HEK293 (cell line): ENCODE measurements at regions not wholly inside any gene's neighbourhood (a gene's known extent, or its start where the extent isn't known, plus 50 kb on each side); places are given as distances from the start of the nearest gene placed in this dataset.

Source experiments
- CTCF ChIA-PET: fragments of 350-600 bp; formaldehyde crosslinking; extraction: SDS; loops from one replicate; lab custom pipeline; 2021; ENCODE audit warnings: antibody characterized with exemption; lab: Yijun Ruan, JAX
- POLR2A ChIA-PET: fragments of 300-600 bp; formaldehyde crosslinking; extraction: SDS; loops from one replicate; lab custom pipeline; 2020; ENCODE audit warnings: antibody characterized with exemption, inconsistent platforms; lab: Yijun Ruan, JAX
- H3K27ac ChIP-seq: fragments of 200-500 bp; sonication (Bioruptor generic); 2 replicates; pipeline ENCODE4 v1.5.1; 2014; ENCODE audit warnings: low read depth, low read length, control low read depth, inconsistent platforms; ENCODE audit errors: extremely low read depth
- H3K36me3 ChIP-seq, 2 experiments: fragments of 200-500 bp in 1 of 2; sonication (Bioruptor generic) in 1 of 2; 1 replicate in 1 of 2; 2 replicates in 1 of 2; pipeline ENCODE4 v1.5.1; 2014 to 2017; ENCODE audit warnings: inconsistent platforms in 2 of 2, low read length in 2 of 2; ENCODE audit not compliant: control insufficient read depth in 2 of 2, insufficient read depth in 1 of 2
- H3K4me1 ChIP-seq: fragments of 200-500 bp; sonication (Bioruptor generic); 2 replicates; pipeline ENCODE4 v1.5.1; 2014; ENCODE audit warnings: mild to moderate bottlenecking, low read length, inconsistent platforms; ENCODE audit not compliant: control insufficient read depth, insufficient read depth
- H3K4me3 ChIP-seq: 2 replicates; pipeline ENCODE4 v1.5.1; 2011; ENCODE audit warnings: low read depth, mild to moderate bottlenecking, control low read depth, low read length, moderate library complexity
- H3K9me3 ChIP-seq: fragments of 200-500 bp; sonication (Bioruptor generic); 2 replicates; pipeline ENCODE4 v1.5.1; 2014; ENCODE audit warnings: low read depth, low read length, inconsistent platforms; ENCODE audit not compliant: control insufficient read depth, insufficient read depth
- HOXD13 ChIP-seq: sonication (generic); formaldehyde crosslinking; IDR thresholded peaks from 2 replicates; pipeline ENCODE4 v1.8.0; 2022; ENCODE audit warnings: missing genetic modification reagents, borderline replicate concordance
- IKZF3 ChIP-seq: fragments of 450-650 bp; IDR thresholded peaks from 2 replicates; pipeline ENCODE4 v1.5.0; 2018; ENCODE audit warnings: missing biosample characterization, mild to moderate bottlenecking, missing genetic modification characterization, moderate library complexity
- RBAK ChIP-seq: fragments of 450-650 bp; formaldehyde crosslinking; IDR thresholded peaks from 2 replicates; pipeline ENCODE4 v1.5.1; 2016; ENCODE audit warnings: missing biosample characterization, missing genetic modification characterization
- SCRT1 ChIP-seq: fragments of 450-650 bp; formaldehyde crosslinking; IDR thresholded peaks from 2 replicates; pipeline ENCODE4 v1.5.1; 2016; ENCODE audit warnings: missing biosample characterization, missing genetic modification characterization, borderline replicate concordance
- SP7 ChIP-seq: fragments of 450-650 bp; formaldehyde crosslinking; IDR thresholded peaks from 2 replicates; pipeline ENCODE4 v1.5.1; 2016; ENCODE audit warnings: missing biosample characterization, missing genetic modification characterization
- ZIC2 ChIP-seq: fragments of 450-650 bp; formaldehyde crosslinking; IDR thresholded peaks from 2 replicates; pipeline ENCODE4 v1.5.1; 2016; ENCODE audit warnings: missing biosample characterization, missing genetic modification characterization
- ZNF121 ChIP-seq: fragments of 450-650 bp; formaldehyde crosslinking; IDR thresholded peaks from 2 replicates; pipeline ENCODE4 v1.5.1; 2016; ENCODE audit warnings: missing biosample characterization, missing genetic modification characterization
- ZNF132 ChIP-seq: fragments of 450-650 bp; formaldehyde crosslinking; IDR thresholded peaks from 2 replicates; pipeline ENCODE4 v1.5.1; 2017; ENCODE audit warnings: missing biosample characterization, missing genetic modification characterization, borderline replicate concordance
- ZNF248 ChIP-seq: fragments of 450-650 bp; formaldehyde crosslinking; IDR thresholded peaks from 2 replicates; pipeline ENCODE4 v1.5.1; 2017; ENCODE audit warnings: missing biosample characterization, missing genetic modification characterization
- ZNF292 ChIP-seq: fragments of 450-650 bp; formaldehyde crosslinking; IDR thresholded peaks from 2 replicates; pipeline ENCODE4 v1.5.1; 2016; ENCODE audit warnings: low read depth, missing biosample characterization, missing genetic modification characterization, borderline replicate concordance
- ZNF335 ChIP-seq: fragments of 450-650 bp; formaldehyde crosslinking; conservative IDR thresholded peaks from 2 replicates; pipeline ENCODE4 v1.5.1; 2016; ENCODE audit warnings: missing biosample characterization, missing genetic modification characterization
- ZNF501 ChIP-seq: fragments of 450-650 bp; formaldehyde crosslinking; IDR thresholded peaks from 2 replicates; pipeline ENCODE4 v1.5.1; 2016; ENCODE audit warnings: missing biosample characterization, missing genetic modification characterization
- ZNF544 ChIP-seq: fragments of 450-650 bp; formaldehyde crosslinking; IDR thresholded peaks from 2 replicates; pipeline ENCODE4 v1.5.0; 2017; ENCODE audit warnings: missing biosample characterization, missing genetic modification characterization
- ZNF600 ChIP-seq: fragments of 450-650 bp; formaldehyde crosslinking; IDR thresholded peaks from 2 replicates; pipeline ENCODE4 v1.5.1; 2016; ENCODE audit warnings: missing biosample characterization, missing genetic modification characterization
- ZNF626 ChIP-seq: fragments of 450-650 bp; sonication (Bioruptor Pico); formaldehyde crosslinking; IDR thresholded peaks from 2 replicates; pipeline ENCODE4 v1.5.1; 2018; ENCODE audit warnings: missing biosample characterization, missing genetic modification characterization, inconsistent platforms
- ZNF677 ChIP-seq: fragments of 450-650 bp; IDR thresholded peaks from 2 replicates; pipeline ENCODE4 v1.5.0; 2018; ENCODE audit warnings: missing biosample characterization, mild to moderate bottlenecking, missing genetic modification characterization, moderate library complexity
- ZNF701 ChIP-seq: fragments of 450-650 bp; formaldehyde crosslinking; IDR thresholded peaks from 2 replicates; pipeline ENCODE4 v1.5.1; 2016; ENCODE audit warnings: missing biosample characterization, missing genetic modification characterization
- ZNF777 ChIP-seq: fragments of 450-650 bp; formaldehyde crosslinking; IDR thresholded peaks from 2 replicates; pipeline ENCODE4 v1.5.1; 2017; ENCODE audit warnings: missing biosample characterization, missing genetic modification characterization, borderline replicate concordance
- ZNF785 ChIP-seq: fragments of 450-650 bp; formaldehyde crosslinking; IDR thresholded peaks from 2 replicates; pipeline ENCODE4 v1.5.1; 2016; ENCODE audit warnings: missing biosample characterization, missing genetic modification characterization
- ZNF792 ChIP-seq: fragments of 450-650 bp; formaldehyde crosslinking; IDR thresholded peaks from 2 replicates; pipeline ENCODE4 v1.5.1; 2016; ENCODE audit warnings: missing biosample characterization, missing genetic modification characterization
- ZSCAN23 ChIP-seq: fragments of 450-650 bp; formaldehyde crosslinking; IDR thresholded peaks from 2 replicates; pipeline ENCODE4 v1.5.1; 2016; ENCODE audit warnings: missing biosample characterization, missing genetic modification characterization
- TF ChIP-seq, protein P1 (sequence below): fragments of 450-650 bp; formaldehyde crosslinking; IDR thresholded peaks from 2 replicates; pipeline ENCODE4 v1.5.1; 2016; ENCODE audit warnings: missing biosample characterization, missing genetic modification characterization, borderline replicate concordance
- TF ChIP-seq, protein P2 (sequence below): fragments of 450-650 bp; formaldehyde crosslinking; IDR thresholded peaks from 2 replicates; pipeline ENCODE4 v1.5.1; 2016; ENCODE audit warnings: missing biosample characterization, missing genetic modification characterization
- TF ChIP-seq, protein P3 (sequence below): fragments of 450-650 bp; formaldehyde crosslinking; IDR thresholded peaks from 2 replicates; pipeline ENCODE4 v1.5.1; 2016; ENCODE audit warnings: missing biosample characterization, missing genetic modification characterization, borderline replicate concordance

DNA sequence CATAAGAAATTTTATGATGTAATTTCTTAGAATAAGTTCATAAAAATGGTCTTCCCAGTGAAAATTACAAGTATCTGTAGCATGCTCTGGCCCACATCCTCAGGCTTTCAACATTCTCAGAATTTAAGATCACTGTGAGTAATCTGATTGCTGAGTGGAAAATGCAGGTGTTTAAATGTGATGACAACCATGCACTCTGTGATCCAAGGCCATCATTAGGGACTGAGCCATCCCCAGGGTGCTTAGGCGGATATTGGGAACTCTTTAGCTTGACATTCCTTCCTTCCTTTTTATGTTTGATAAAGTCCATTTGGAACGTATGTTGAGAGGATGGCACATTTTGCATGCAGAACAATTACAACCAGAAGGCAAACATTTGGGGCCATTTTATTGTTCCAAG, 95.5 kb downstream of the ARL4C start:
- H3K9me3 ChIP-seq = no peaks in the 10 kb centered on the region
- H3K4me1 ChIP-seq = no peaks in the 10 kb centered on the region
- H3K4me3 ChIP-seq = no peak overlapping the region
- no peaks in the 10 kb centered on the region for H3K36me3 ChIP-seq
- no peak overlapping the region for H3K27ac ChIP-seq
- ChIA-PET POLR2A (no interaction called here), CTCF (no interaction called here)
- no peak for TF ChIP-seq ZNF544
- no peak for TF ChIP-seq ZNF121
- TF ChIP-seq HOXD13 (CRISPR knock-in tag) = no peak
- no peak for TF ChIP-seq ZNF501 (tag by site-specific recombination)
- TF ChIP-seq ZNF626 (tag by site-specific recombination) = no peak
- no peak for TF ChIP-seq IKZF3
- no peak for TF ChIP-seq ZNF292

DNA sequence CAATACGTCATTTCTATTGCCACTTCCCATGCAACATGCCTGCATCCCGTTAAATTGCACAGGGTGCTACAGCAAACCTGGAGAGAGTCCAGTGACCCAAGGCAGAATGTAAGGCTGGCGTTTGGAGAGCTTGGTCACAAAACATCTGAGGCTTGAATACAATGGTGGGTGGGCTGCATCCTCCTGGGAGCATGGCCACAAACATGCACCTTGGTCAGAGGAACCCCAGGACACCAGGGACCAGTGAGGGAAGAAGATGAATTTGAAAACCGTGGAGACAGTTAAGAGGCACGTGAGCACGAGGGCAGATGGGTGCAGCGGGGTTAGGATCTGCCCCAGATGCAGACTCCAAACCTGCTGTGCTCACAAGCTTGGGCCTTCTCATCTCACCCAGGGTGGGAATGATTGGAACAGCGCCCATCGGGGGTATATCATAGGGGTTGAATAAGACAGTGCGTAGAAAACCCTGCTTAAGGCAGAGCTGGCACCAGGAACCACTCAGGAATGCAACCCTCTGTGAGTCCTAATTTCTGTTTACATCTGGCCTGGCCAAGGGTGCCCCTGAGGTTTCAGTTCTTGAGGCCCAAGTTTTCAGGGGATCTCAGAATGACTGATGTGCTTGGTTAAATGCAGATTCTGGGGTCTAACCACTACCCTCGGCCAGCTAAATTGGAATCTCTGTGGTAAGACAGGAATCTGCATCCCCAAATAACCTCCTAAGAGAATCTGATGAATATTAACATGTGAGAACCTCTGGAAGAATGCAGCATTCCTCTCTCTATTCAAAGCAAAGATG, 97.2 kb downstream of the ARL4C start:
- Histone ChIP-seq H3K4me1 (no peaks in the 10 kb centered on the region), H3K4me3 (no peak overlapping the region), H3K9me3 (no peaks in the 10 kb centered on the region), H3K27ac (no peak overlapping the region), H3K36me3 (no peaks in the 10 kb centered on the region)
- ChIA-PET CTCF (no interaction called here), POLR2A (no interaction called here)
- TF ChIP-seq, protein P1, sequence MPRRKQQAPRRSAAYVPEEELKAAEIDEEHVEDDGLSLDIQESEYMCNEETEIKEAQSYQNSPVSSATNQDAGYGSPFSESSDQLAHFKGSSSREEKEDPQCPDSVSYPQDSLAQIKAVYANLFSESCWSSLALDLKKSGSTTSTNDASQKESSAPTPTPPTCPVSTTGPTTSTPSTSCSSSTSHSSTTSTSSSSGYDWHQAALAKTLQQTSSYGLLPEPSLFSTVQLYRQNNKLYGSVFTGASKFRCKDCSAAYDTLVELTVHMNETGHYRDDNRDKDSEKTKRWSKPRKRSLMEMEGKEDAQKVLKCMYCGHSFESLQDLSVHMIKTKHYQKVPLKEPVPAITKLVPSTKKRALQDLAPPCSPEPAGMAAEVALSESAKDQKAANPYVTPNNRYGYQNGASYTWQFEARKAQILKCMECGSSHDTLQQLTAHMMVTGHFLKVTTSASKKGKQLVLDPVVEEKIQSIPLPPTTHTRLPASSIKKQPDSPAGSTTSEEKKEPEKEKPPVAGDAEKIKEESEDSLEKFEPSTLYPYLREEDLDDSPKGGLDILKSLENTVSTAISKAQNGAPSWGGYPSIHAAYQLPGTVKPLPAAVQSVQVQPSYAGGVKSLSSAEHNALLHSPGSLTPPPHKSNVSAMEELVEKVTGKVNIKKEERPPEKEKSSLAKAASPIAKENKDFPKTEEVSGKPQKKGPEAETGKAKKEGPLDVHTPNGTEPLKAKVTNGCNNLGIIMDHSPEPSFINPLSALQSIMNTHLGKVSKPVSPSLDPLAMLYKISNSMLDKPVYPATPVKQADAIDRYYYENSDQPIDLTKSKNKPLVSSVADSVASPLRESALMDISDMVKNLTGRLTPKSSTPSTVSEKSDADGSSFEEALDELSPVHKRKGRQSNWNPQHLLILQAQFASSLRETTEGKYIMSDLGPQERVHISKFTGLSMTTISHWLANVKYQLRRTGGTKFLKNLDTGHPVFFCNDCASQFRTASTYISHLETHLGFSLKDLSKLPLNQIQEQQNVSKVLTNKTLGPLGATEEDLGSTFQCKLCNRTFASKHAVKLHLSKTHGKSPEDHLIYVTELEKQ (tag by site-specific recombination) = no peak
- TF ChIP-seq ZNF777 (no peak), ZNF785 (no peak), SCRT1 (no peak), SP7 (tag by site-specific recombination) (no peak), ZNF701 (tag by site-specific recombination) (no peak), ZNF248 (no peak), RBAK (tag by site-specific recombination) (no peak), ZNF600 (tag by site-specific recombination) (no peak), ZNF335 (tag by site-specific recombination) (no peak), ZNF792 (tag by site-specific recombination) (no peak), ZNF677 (tag by site-specific recombination) (no peak), ZSCAN23 (tag by site-specific recombination) (no peak), ZNF132 (tag by site-specific recombination) (no peak), ZIC2 (tag by site-specific recombination) (no peak)
- TF ChIP-seq, protein P2, sequence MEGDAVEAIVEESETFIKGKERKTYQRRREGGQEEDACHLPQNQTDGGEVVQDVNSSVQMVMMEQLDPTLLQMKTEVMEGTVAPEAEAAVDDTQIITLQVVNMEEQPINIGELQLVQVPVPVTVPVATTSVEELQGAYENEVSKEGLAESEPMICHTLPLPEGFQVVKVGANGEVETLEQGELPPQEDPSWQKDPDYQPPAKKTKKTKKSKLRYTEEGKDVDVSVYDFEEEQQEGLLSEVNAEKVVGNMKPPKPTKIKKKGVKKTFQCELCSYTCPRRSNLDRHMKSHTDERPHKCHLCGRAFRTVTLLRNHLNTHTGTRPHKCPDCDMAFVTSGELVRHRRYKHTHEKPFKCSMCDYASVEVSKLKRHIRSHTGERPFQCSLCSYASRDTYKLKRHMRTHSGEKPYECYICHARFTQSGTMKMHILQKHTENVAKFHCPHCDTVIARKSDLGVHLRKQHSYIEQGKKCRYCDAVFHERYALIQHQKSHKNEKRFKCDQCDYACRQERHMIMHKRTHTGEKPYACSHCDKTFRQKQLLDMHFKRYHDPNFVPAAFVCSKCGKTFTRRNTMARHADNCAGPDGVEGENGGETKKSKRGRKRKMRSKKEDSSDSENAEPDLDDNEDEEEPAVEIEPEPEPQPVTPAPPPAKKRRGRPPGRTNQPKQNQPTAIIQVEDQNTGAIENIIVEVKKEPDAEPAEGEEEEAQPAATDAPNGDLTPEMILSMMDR = no peak
- TF ChIP-seq, protein P3, sequence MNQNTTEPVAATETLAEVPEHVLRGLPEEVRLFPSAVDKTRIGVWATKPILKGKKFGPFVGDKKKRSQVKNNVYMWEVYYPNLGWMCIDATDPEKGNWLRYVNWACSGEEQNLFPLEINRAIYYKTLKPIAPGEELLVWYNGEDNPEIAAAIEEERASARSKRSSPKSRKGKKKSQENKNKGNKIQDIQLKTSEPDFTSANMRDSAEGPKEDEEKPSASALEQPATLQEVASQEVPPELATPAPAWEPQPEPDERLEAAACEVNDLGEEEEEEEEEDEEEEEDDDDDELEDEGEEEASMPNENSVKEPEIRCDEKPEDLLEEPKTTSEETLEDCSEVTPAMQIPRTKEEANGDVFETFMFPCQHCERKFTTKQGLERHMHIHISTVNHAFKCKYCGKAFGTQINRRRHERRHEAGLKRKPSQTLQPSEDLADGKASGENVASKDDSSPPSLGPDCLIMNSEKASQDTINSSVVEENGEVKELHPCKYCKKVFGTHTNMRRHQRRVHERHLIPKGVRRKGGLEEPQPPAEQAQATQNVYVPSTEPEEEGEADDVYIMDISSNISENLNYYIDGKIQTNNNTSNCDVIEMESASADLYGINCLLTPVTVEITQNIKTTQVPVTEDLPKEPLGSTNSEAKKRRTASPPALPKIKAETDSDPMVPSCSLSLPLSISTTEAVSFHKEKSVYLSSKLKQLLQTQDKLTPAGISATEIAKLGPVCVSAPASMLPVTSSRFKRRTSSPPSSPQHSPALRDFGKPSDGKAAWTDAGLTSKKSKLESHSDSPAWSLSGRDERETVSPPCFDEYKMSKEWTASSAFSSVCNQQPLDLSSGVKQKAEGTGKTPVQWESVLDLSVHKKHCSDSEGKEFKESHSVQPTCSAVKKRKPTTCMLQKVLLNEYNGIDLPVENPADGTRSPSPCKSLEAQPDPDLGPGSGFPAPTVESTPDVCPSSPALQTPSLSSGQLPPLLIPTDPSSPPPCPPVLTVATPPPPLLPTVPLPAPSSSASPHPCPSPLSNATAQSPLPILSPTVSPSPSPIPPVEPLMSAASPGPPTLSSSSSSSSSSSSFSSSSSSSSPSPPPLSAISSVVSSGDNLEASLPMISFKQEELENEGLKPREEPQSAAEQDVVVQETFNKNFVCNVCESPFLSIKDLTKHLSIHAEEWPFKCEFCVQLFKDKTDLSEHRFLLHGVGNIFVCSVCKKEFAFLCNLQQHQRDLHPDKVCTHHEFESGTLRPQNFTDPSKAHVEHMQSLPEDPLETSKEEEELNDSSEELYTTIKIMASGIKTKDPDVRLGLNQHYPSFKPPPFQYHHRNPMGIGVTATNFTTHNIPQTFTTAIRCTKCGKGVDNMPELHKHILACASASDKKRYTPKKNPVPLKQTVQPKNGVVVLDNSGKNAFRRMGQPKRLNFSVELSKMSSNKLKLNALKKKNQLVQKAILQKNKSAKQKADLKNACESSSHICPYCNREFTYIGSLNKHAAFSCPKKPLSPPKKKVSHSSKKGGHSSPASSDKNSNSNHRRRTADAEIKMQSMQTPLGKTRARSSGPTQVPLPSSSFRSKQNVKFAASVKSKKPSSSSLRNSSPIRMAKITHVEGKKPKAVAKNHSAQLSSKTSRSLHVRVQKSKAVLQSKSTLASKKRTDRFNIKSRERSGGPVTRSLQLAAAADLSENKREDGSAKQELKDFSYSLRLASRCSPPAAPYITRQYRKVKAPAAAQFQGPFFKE (tag by site-specific recombination) = no peak
